Mesodermal cell (in vitro differentiated cells): ENCODE measurements at regions not wholly inside any gene's neighbourhood (a gene's known extent, or its start where the extent isn't known, plus 50 kb on each side); places are given as distances from the start of the nearest gene placed in this dataset.

Experiments used
- H3K27ac ChIP-seq: 2 replicates; pipeline ENCODE4 v1.7.0; 2013; ENCODE audit warnings: mild to moderate bottlenecking, low read depth, low read length, moderate library complexity; ENCODE audit not compliant: severe bottlenecking
- H3K36me3 ChIP-seq: 2 replicates; pipeline ENCODE4 v1.7.1; 2013; ENCODE audit warnings: mild to moderate bottlenecking, low read length, moderate library complexity; ENCODE audit not compliant: control insufficient read depth, insufficient read depth
- H3K4me1 ChIP-seq: one replicate; pipeline ENCODE4 v1.7.1; 2013; ENCODE audit warnings: mild to moderate bottlenecking, low read length; ENCODE audit not compliant: insufficient read depth, control insufficient read depth, poor library complexity, severe bottlenecking
- H3K4me3 ChIP-seq: 2 replicates; pipeline ENCODE4 v1.7.0; 2013; ENCODE audit warnings: low read length, control low read depth, mild to moderate bottlenecking; ENCODE audit not compliant: insufficient read depth, poor library complexity, severe bottlenecking; ENCODE audit errors: extremely low read depth
- H3K9me3 ChIP-seq: 2 replicates; pipeline ENCODE4 v1.7.1; 2013; ENCODE audit warnings: mild to moderate bottlenecking, low read length, moderate library complexity; ENCODE audit not compliant: control insufficient read depth
- WGBS, 2 experiments: methylation state at CpG; one replicate each; pipeline ENCODE4 v1.1.5; 2013; ENCODE audit warnings: missing lambda C conversion rate in 2 of 2; ENCODE audit not compliant: insufficient coverage in 2 of 2; 5-methylcytosine and 5-hydroxymethylcytosine counted together

GRCh38 chr2:67674668-67675067 is 277.5 kb downstream of the ETAA1 start:
- no peaks in the 10 kb centered on the region for H3K4me1 ChIP-seq
- no peak overlapping the region for H3K4me3 ChIP-seq
- WGBS, 2 experiments, result 83 to 90% methylated on average over 2 of the region's 4 CpGs
- no peaks in the 10 kb centered on the region for H3K9me3 ChIP-seq
- H3K36me3 ChIP-seq, result no peaks in the 10 kb centered on the region
- H3K27ac ChIP-seq, result no peak overlapping the region

- Histone ChIP-seq H3K4me3 (no peak overlapping the region), H3K4me1 (no peaks in the 10 kb centered on the region), H3K36me3 (no peaks in the 10 kb centered on the region), H3K27ac (no peak overlapping the region), H3K9me3 (no peaks in the 10 kb centered on the region)
- 80% methylated on average over 1 of the region's 2 CpGs; no CpG with 5 or more reads in 1 of the 2 experiments for WGBS, 2 experiments
Measured at GRCh38 chr2:67684991-67685390, 287.9 kb downstream of the ETAA1 start.

- Histone ChIP-seq H3K9me3 (no peaks in the 10 kb centered on the region), H3K4me1 (no peaks in the 10 kb centered on the region), H3K4me3 (no peak overlapping the region), H3K27ac (no peak overlapping the region), H3K36me3 (no peaks in the 10 kb centered on the region)
- 100% methylated on average over 1 of the region's 3 CpGs; no CpG with 5 or more reads in 1 of the 2 experiments for WGBS, 2 experiments
Measured at GRCh38 chr2:67686254-67686653, 289.1 kb downstream of the ETAA1 start.

- Histone ChIP-seq H3K4me1 (no peaks in the 10 kb centered on the region), H3K9me3 (no peaks in the 10 kb centered on the region), H3K27ac (no peak overlapping the region), H3K36me3 (no peaks in the 10 kb centered on the region), H3K4me3 (no peak overlapping the region)
- 90 to 100% methylated on average over 2 to 3 of the region's 3 CpGs for WGBS, 2 experiments
Measured at GRCh38 chr2:67689186-67689585, 292.1 kb downstream of the ETAA1 start.

GRCh38 chr2:67689651-67690050 is 292.5 kb downstream of the ETAA1 start:
- Histone ChIP-seq H3K36me3 (no peaks in the 10 kb centered on the region), H3K9me3 (no peaks in the 10 kb centered on the region), H3K4me1 (no peaks in the 10 kb centered on the region), H3K27ac (no peak overlapping the region), H3K4me3 (no peak overlapping the region)
- 83% methylated on average over 1 of the region's 1 CpG; no CpG with 5 or more reads in 1 of the 2 experiments for WGBS, 2 experiments

GRCh38 chr2:67694445-67694844 is 297.3 kb downstream of the ETAA1 start:
- no peaks in the 10 kb centered on the region for H3K4me1 ChIP-seq
- no peak overlapping the region for H3K4me3 ChIP-seq
- WGBS, 2 experiments, result 73 to 75% methylated on average over 2 to 4 of the region's 10 CpGs
- no peaks in the 10 kb centered on the region for H3K9me3 ChIP-seq
- H3K27ac ChIP-seq, result no peak overlapping the region
- no peaks in the 10 kb centered on the region for H3K36me3 ChIP-seq

GRCh38 chr2:67701011-67701410 is 303.9 kb downstream of the ETAA1 start:
- Histone ChIP-seq H3K27ac (no peak overlapping the region), H3K9me3 (no peaks in the 10 kb centered on the region), H3K36me3 (no peaks in the 10 kb centered on the region), H3K4me1 (no peaks in the 10 kb centered on the region), H3K4me3 (no peak overlapping the region)
- WGBS, 2 experiments, result no CpG with 5 or more reads among the region's 4 CpGs

- 88 to 100% methylated on average over 1 to 4 of the region's 4 CpGs for WGBS, 2 experiments
- Histone ChIP-seq H3K4me1 (no peaks in the 10 kb centered on the region), H3K36me3 (no peaks in the 10 kb centered on the region)
Measured at GRCh38 chr2:67702284-67702683, 305.2 kb downstream of the ETAA1 start.

GRCh38 chr2:67702937-67703336 is 305.8 kb downstream of the ETAA1 start:
- Histone ChIP-seq H3K27ac (no peak overlapping the region), H3K36me3 (no peaks in the 10 kb centered on the region), H3K4me3 (no peak overlapping the region), H3K4me1 (no peaks in the 10 kb centered on the region), H3K9me3 (no peaks in the 10 kb centered on the region)
- WGBS, 2 experiments, result 100% methylated on average over 1 of the region's 1 CpG

More at GRCh38 chr2:67702284-67702683, 305.2 kb downstream of the ETAA1 start:
- Histone ChIP-seq H3K27ac (no peak overlapping the region), H3K9me3 (no peaks in the 10 kb centered on the region), H3K4me3 (no peak overlapping the region)

GRCh38 chr2:67706082-67706481 is 308.9 kb downstream of the ETAA1 start:
- no peaks in the 10 kb centered on the region for H3K4me1 ChIP-seq
- H3K36me3 ChIP-seq, result no peaks in the 10 kb centered on the region
- 80% methylated on average over 2 of the region's 3 CpGs; no CpG with 5 or more reads in 1 of the 2 experiments for WGBS, 2 experiments
- no peaks in the 10 kb centered on the region for H3K9me3 ChIP-seq
- H3K27ac ChIP-seq, result no peak overlapping the region
- no peak overlapping the region for H3K4me3 ChIP-seq

GRCh38 chr2:67707896-67708295 is 310.8 kb downstream of the ETAA1 start:
- H3K9me3 ChIP-seq, result no peaks in the 10 kb centered on the region
- no peak overlapping the region for H3K4me3 ChIP-seq
- no peaks in the 10 kb centered on the region for H3K4me1 ChIP-seq
- WGBS, 2 experiments, result no CpG with 5 or more reads among the region's 3 CpGs
- no peak overlapping the region for H3K27ac ChIP-seq
- no peaks in the 10 kb centered on the region for H3K36me3 ChIP-seq
